ENCODE measurements at regions not wholly inside any gene's neighbourhood (a gene's known extent, or its start where the extent isn't known, plus 50 kb on each side); places are given as distances from the start of the nearest gene placed in this dataset.

GRCh38 chr9:103919605-103920209 lies 174.4 kb upstream of the SMC2 start:
- no peaks in the 10 kb centered on the region for H3K36me3 ChIP-seq (ENCODE audit: control insufficient read depth in 1 of 2, insufficient read depth in 2 of 2, low read depth in 1 of 2, low read length in 2 of 2)
- no peak for DNase-seq
- 54% methylated on average over 5 of the region's 5 CpGs for WGBS
- no peak overlapping the region for H4K91ac ChIP-seq (ENCODE audit: low read length)
- H3K79me1 ChIP-seq (replicated peaks; ENCODE audit: low read length, poor library complexity, severe bottlenecking) = no peaks in the 10 kb centered on the region
- H2BK120ac ChIP-seq (ENCODE audit: low read depth, low read length) = no peak overlapping the region
- no peak overlapping the region for H3K18ac ChIP-seq (ENCODE audit: low read depth in 1 of 2, low read length in 2 of 2)
- H2AK5ac ChIP-seq (ENCODE audit: low read length, severe bottlenecking) = no peak overlapping the region
- no peak overlapping the region for H2BK15ac ChIP-seq (ENCODE audit: low read depth, poor library complexity, severe bottlenecking)
- H3K23ac ChIP-seq (ENCODE audit: low read length in 2 of 2) = no peak overlapping the region
- no peak overlapping the region for H2BK12ac ChIP-seq (ENCODE audit: low read length in 2 of 2)
- H3K9ac ChIP-seq (ENCODE audit: low read length) = no peak overlapping the region
- H3K27ac ChIP-seq (ENCODE audit: low read length, poor library complexity, severe bottlenecking) = no peak overlapping the region
- H2BK5ac ChIP-seq (ENCODE audit: low read depth, low read length, poor library complexity, severe bottlenecking) = no peak overlapping the region
- no peak overlapping the region for H2AFZ ChIP-seq (ENCODE audit: low read depth, low read length)
- H3K27me3 ChIP-seq (ENCODE audit: control insufficient read depth in 1 of 2, insufficient read depth in 1 of 2, low read length in 2 of 2) = no peaks in the 10 kb centered on the region
- no peak overlapping the region for H3K4ac ChIP-seq (ENCODE audit: low read depth in 1 of 2, low read length in 2 of 2)
- H3K4me2 ChIP-seq (ENCODE audit: low read length, poor library complexity, severe bottlenecking) = no peak overlapping the region
- no peak overlapping the region for H3K14ac ChIP-seq (ENCODE audit: low read length in 2 of 2)
- no peak overlapping the region for H3K4me3 ChIP-seq (ENCODE audit: insufficient read depth in 1 of 2, low read depth in 1 of 2, low read length in 2 of 2)
- no peak overlapping the region for H4K8ac ChIP-seq (ENCODE audit: low read length)
- peaks cover 3% of the 10 kb centered on the region for H3K9me3 ChIP-seq (ENCODE audit: control insufficient read depth, low read length)
- H3K4me1 ChIP-seq (ENCODE audit: control insufficient read depth, insufficient read depth, low read depth, low read length) = no peaks in the 10 kb centered on the region

DNA sequence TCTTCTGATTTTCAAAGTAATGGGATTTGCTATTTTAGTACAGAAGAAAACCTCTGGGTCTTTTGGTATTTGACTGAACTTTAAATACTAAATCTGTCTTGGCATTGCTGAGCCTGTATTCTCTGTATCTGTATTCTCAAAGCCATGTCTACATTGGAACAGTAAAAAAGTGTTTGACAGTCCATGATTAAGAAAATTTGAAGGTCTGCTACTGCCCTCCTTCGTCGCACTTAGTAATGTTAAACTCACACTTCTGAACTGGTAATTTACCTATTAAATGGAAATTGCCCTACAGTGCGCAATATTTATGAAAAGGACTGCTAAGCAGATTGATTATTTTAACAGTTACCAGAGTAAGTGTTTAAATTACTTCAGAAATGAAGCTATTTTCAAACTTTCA lies 165.7 kb upstream of the SMC2 start:
- no peaks in the 10 kb centered on the region for H3K79me1 ChIP-seq (replicated peaks; ENCODE audit: low read length, poor library complexity, severe bottlenecking)

GRCh38 chr9:103941104-103941503 lies 153.0 kb upstream of the SMC2 start:
- H3K4ac ChIP-seq (ENCODE audit: low read depth in 1 of 2, low read length in 2 of 2) = no peak overlapping the region
- H3K4me1 ChIP-seq (ENCODE audit: control insufficient read depth, insufficient read depth, low read depth, low read length) = no peaks in the 10 kb centered on the region
- H3K4me3 ChIP-seq (ENCODE audit: insufficient read depth in 1 of 2, low read depth in 1 of 2, low read length in 2 of 2) = no peak overlapping the region
- no peaks in the 10 kb centered on the region for H3K9me3 ChIP-seq (ENCODE audit: control insufficient read depth, low read length)
- H3K23ac ChIP-seq (ENCODE audit: low read length in 2 of 2) = no peak overlapping the region
- H2BK15ac ChIP-seq (ENCODE audit: low read depth, poor library complexity, severe bottlenecking) = no peak overlapping the region
- H4K8ac ChIP-seq (ENCODE audit: low read length) = no peak overlapping the region
- no peak overlapping the region for H2BK12ac ChIP-seq (ENCODE audit: low read length in 2 of 2)
- H3K18ac ChIP-seq (ENCODE audit: low read depth in 1 of 2, low read length in 2 of 2) = no peak overlapping the region
- H4K91ac ChIP-seq (ENCODE audit: low read length) = no peak overlapping the region
- H2AFZ ChIP-seq (ENCODE audit: low read depth, low read length) = peak overlapping the region; percentile 27
- no peaks in the 10 kb centered on the region for H3K36me3 ChIP-seq (ENCODE audit: control insufficient read depth in 1 of 2, insufficient read depth in 2 of 2, low read depth in 1 of 2, low read length in 2 of 2)
- DNase-seq = no peak
- no peak overlapping the region for H2BK120ac ChIP-seq (ENCODE audit: low read depth, low read length)
- no peak overlapping the region for H3K4me2 ChIP-seq (ENCODE audit: low read length, poor library complexity, severe bottlenecking)
- 72% methylated on average over 10 of the region's 11 CpGs for WGBS
- H3K27me3 ChIP-seq (ENCODE audit: control insufficient read depth in 1 of 2, insufficient read depth in 1 of 2, low read length in 2 of 2) = no peaks in the 10 kb centered on the region
- H3K79me1 ChIP-seq (replicated peaks; ENCODE audit: low read length, poor library complexity, severe bottlenecking) = no peaks in the 10 kb centered on the region
- no peak overlapping the region for H3K9ac ChIP-seq (ENCODE audit: low read length)
- H3K27ac ChIP-seq (ENCODE audit: low read length, poor library complexity, severe bottlenecking) = no peak overlapping the region
- H2AK5ac ChIP-seq (ENCODE audit: low read length, severe bottlenecking) = no peak overlapping the region
- H3K14ac ChIP-seq (ENCODE audit: low read length in 2 of 2) = no peak overlapping the region
- H2BK5ac ChIP-seq (ENCODE audit: low read depth, low read length, poor library complexity, severe bottlenecking) = no peak overlapping the region

More for the DNA sequence above, 165.7 kb upstream of the SMC2 start:
- H3K4me2 ChIP-seq (ENCODE audit: low read length, poor library complexity, severe bottlenecking) = no peak overlapping the region
- H2BK12ac ChIP-seq (ENCODE audit: low read length in 2 of 2) = no peak overlapping the region
- no peak overlapping the region for H2AK5ac ChIP-seq (ENCODE audit: low read length, severe bottlenecking)
- H3K18ac ChIP-seq (ENCODE audit: low read depth in 1 of 2, low read length in 2 of 2) = no peak overlapping the region
- no peak overlapping the region for H3K23ac ChIP-seq (ENCODE audit: low read length in 2 of 2)
- H2AFZ ChIP-seq (ENCODE audit: low read depth, low read length) = no peak overlapping the region
- no peak overlapping the region for H4K91ac ChIP-seq (ENCODE audit: low read length)
- 92% methylated on average over 2 of the region's 3 CpGs for WGBS
- H3K27ac ChIP-seq (ENCODE audit: low read length, poor library complexity, severe bottlenecking) = no peak overlapping the region
- H3K14ac ChIP-seq (ENCODE audit: low read length in 2 of 2) = no peak overlapping the region
- no peak overlapping the region for H4K8ac ChIP-seq (ENCODE audit: low read length)
- H3K4me1 ChIP-seq (ENCODE audit: control insufficient read depth, insufficient read depth, low read depth, low read length) = no peaks in the 10 kb centered on the region
- no peak overlapping the region for H3K4me3 ChIP-seq (ENCODE audit: insufficient read depth in 1 of 2, low read depth in 1 of 2, low read length in 2 of 2)
- no peak overlapping the region for H3K4ac ChIP-seq (ENCODE audit: low read depth in 1 of 2, low read length in 2 of 2)
- no peaks in the 10 kb centered on the region for H3K36me3 ChIP-seq (ENCODE audit: control insufficient read depth in 1 of 2, insufficient read depth in 2 of 2, low read depth in 1 of 2, low read length in 2 of 2)
- DNase-seq = no peak
- no peak overlapping the region for H3K9ac ChIP-seq (ENCODE audit: low read length)
- no peaks in the 10 kb centered on the region for H3K27me3 ChIP-seq (ENCODE audit: control insufficient read depth in 1 of 2, insufficient read depth in 1 of 2, low read length in 2 of 2)
- no peaks in the 10 kb centered on the region for H3K9me3 ChIP-seq (ENCODE audit: control insufficient read depth, low read length)
- H2BK5ac ChIP-seq (ENCODE audit: low read depth, low read length, poor library complexity, severe bottlenecking) = no peak overlapping the region
- H2BK120ac ChIP-seq (ENCODE audit: low read depth, low read length) = no peak overlapping the region
- no peak overlapping the region for H2BK15ac ChIP-seq (ENCODE audit: low read depth, poor library complexity, severe bottlenecking)

DNA sequence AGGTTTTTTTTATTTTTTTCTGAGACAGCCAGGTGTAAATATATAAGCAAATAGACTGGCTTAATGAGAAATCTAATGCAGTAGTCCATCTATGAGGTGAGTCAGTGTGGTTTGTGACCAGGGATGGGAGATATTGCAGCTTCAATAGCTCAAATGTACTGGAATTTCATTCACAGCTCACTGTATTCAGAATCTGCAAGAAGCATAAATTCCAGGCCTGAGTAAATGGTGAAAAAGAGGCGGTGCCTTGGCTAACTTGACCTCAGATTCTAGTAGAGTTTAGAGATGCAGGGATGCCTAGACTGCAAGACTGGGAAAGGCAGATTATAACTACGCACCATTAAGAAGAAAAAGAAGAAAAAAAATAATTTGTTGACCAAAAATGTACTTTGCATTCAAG lies 151.9 kb upstream of the SMC2 start:
- Histone ChIP-seq H2BK12ac (ENCODE audit: low read length in 2 of 2) (no peak overlapping the region), H2BK120ac (ENCODE audit: low read depth, low read length) (no peak overlapping the region), H3K4me1 (ENCODE audit: control insufficient read depth, insufficient read depth, low read depth, low read length) (no peaks in the 10 kb centered on the region), H3K4me3 (ENCODE audit: insufficient read depth in 1 of 2, low read depth in 1 of 2, low read length in 2 of 2) (no peak overlapping the region), H2BK15ac (ENCODE audit: low read depth, poor library complexity, severe bottlenecking) (no peak overlapping the region), H3K4ac (ENCODE audit: low read depth in 1 of 2, low read length in 2 of 2) (no peak overlapping the region), H4K8ac (ENCODE audit: low read length) (no peak overlapping the region), H3K23ac (ENCODE audit: low read length in 2 of 2) (no peak overlapping the region), H3K9me3 (ENCODE audit: control insufficient read depth, low read length) (no peaks in the 10 kb centered on the region), H3K4me2 (ENCODE audit: low read length, poor library complexity, severe bottlenecking) (no peak overlapping the region), H3K18ac (ENCODE audit: low read depth in 1 of 2, low read length in 2 of 2) (no peak overlapping the region), H2BK5ac (ENCODE audit: low read depth, low read length, poor library complexity, severe bottlenecking) (no peak overlapping the region), H3K36me3 (ENCODE audit: control insufficient read depth in 1 of 2, insufficient read depth in 2 of 2, low read depth in 1 of 2, low read length in 2 of 2) (no peaks in the 10 kb centered on the region), H2AK5ac (ENCODE audit: low read length, severe bottlenecking) (no peak overlapping the region), H3K27me3 (ENCODE audit: control insufficient read depth in 1 of 2, insufficient read depth in 1 of 2, low read length in 2 of 2) (no peaks in the 10 kb centered on the region), H2AFZ (ENCODE audit: low read depth, low read length) (no peak overlapping the region), H3K9ac (ENCODE audit: low read length) (no peak overlapping the region), H3K79me1 (replicated peaks; ENCODE audit: low read length, poor library complexity, severe bottlenecking) (no peaks in the 10 kb centered on the region), H3K14ac (ENCODE audit: low read length in 2 of 2) (no peak overlapping the region), H4K91ac (ENCODE audit: low read length) (no peak overlapping the region), H3K27ac (ENCODE audit: low read length, poor library complexity, severe bottlenecking) (no peak overlapping the region)
- WGBS = 64% methylated on average over 1 of the region's 2 CpGs
- no peak for DNase-seq
